K562 (cell line): ENCODE measurements at regions not wholly inside any gene's neighbourhood (a gene's known extent, or its start where the extent isn't known, plus 50 kb on each side); places are given as distances from the start of the nearest gene placed in this dataset.

Experiments
- ATAC-seq: fragments of 200-7000 bp; cut with Tn5 transposase; 3 replicates; pipeline ENCODE4 v1.9.1; 2020; ENCODE audit warnings: moderate library complexity
- BruUV-seq: library from RNA; stranded (reverse); fragments of 400-500 nt; replicated peaks from 2 replicates; lab custom pipeline; 2021; lab: Mats Ljungman, UMichigan
- CTCF ChIA-PET: fragments of 300-600 bp; formaldehyde crosslinking; extraction: SDS; loops from one replicate; lab custom pipeline; 2021; ENCODE audit warnings: low intra/inter-chr PET ratio; lab: Yijun Ruan, JAX
- POLR2A ChIA-PET: fragments of 300-600, 350-650 bp; sonication (Branson Sonifier 250); formaldehyde crosslinking; extraction: SDS; loops from one replicate; lab custom pipeline; 2021; ENCODE audit warnings: antibody characterized with exemption, inconsistent platforms; lab: Yijun Ruan, JAX
- DNase-seq, 4 experiments: peaks; one replicate each; pipeline versions ENCODE4 v3.0.0 to v3.0.0-alpha.2; 2011 to 2018; ENCODE audit warnings: low spot score in 3 of 4, mixed read lengths in 3 of 4; ENCODE audit errors: extremely low read depth in 1 of 4
- FAIRE-seq: peaks from 2 replicates; lab custom pipeline; 2011; peaks lifted over from hg19 to GRCh38; lab: Jason Lieb, UNC
- H2AFZ ChIP-seq: 2 replicates; pipeline ENCODE4 v1.6.0; 2011; ENCODE audit warnings: low read depth, low read length, control low read depth, inconsistent platforms
- H3K27ac ChIP-seq: fragments of 200-600 bp; 3 replicates; pipeline ENCODE4 v1.8.0; 2011; ENCODE audit warnings: low read depth, mild to moderate bottlenecking, control low read depth, inconsistent platforms, low read length, moderate library complexity, mixed read lengths; ENCODE audit errors: extremely low read depth
- H3K27me3 ChIP-seq, 2 experiments: fragments of 300-600 bp in 1 of 2; 2 replicates in 1 of 2; 3 replicates in 1 of 2; pipeline versions ENCODE4 v1.6.0 to v1.8.0; 2011; ENCODE audit warnings: inconsistent platforms in 2 of 2, low read length in 2 of 2, mild to moderate bottlenecking in 1 of 2, mixed read lengths in 1 of 2, moderate library complexity in 1 of 2; ENCODE audit not compliant: control insufficient read depth in 2 of 2, insufficient read depth in 2 of 2
- H3K36me3 ChIP-seq: fragments of 300-600 bp; 3 replicates; pipeline ENCODE4 v1.8.0; 2011; ENCODE audit warnings: mild to moderate bottlenecking, low read length, inconsistent platforms; ENCODE audit not compliant: control insufficient read depth, insufficient read depth
- H3K4me1 ChIP-seq, 2 experiments: fragments of 200-600 bp in 1 of 2; replicated peaks in 1 of 2; 2 replicates in 1 of 2; 3 replicates in 1 of 2; pipeline versions ENCODE4 v1.5.1 to v1.8.0; 2011; ENCODE audit warnings: inconsistent platforms in 2 of 2, low read length in 2 of 2, mild to moderate bottlenecking in 1 of 2, mixed read lengths in 1 of 2, moderate library complexity in 1 of 2; ENCODE audit not compliant: control insufficient read depth in 2 of 2, insufficient read depth in 2 of 2
- H3K4me2 ChIP-seq: 2 replicates; pipeline ENCODE4 v1.6.1; 2011; ENCODE audit warnings: low read length, control low read depth, inconsistent platforms, mixed read lengths; ENCODE audit not compliant: insufficient read depth
- H3K4me3 ChIP-seq: fragments of 200-600 bp; sonication (generic), shearing (Covaris generic); 2 replicates; pipeline ENCODE4 v1.5.1; 2016; ENCODE audit warnings: control low read depth, inconsistent platforms
- H3K79me2 ChIP-seq: fragments of 200-600 bp; 3 replicates; pipeline ENCODE4 v1.8.0; 2011; ENCODE audit warnings: low read length, inconsistent platforms; ENCODE audit not compliant: control insufficient read depth, insufficient read depth
- H3K9ac ChIP-seq, 2 experiments: 2 replicates each; pipeline versions ENCODE4 v1.6.0 to v1.6.1; 2011; ENCODE audit warnings: low read depth in 2 of 2, low read length in 2 of 2, control low read depth in 1 of 2, inconsistent platforms in 1 of 2, mild to moderate bottlenecking in 1 of 2, mixed read lengths in 1 of 2; ENCODE audit not compliant: insufficient read depth in 1 of 2
- H3K9me1 ChIP-seq: one replicate; pipeline ENCODE4 v1.6.0; 2011; ENCODE audit warnings: inconsistent platforms, mild to moderate bottlenecking, low read length, moderate library complexity; ENCODE audit not compliant: control insufficient read depth, insufficient read depth
- H3K9me3 ChIP-seq: replicated peaks from 2 replicates; pipeline ENCODE4 v1.5.1; 2011; ENCODE audit warnings: low read depth, low read length, inconsistent platforms; ENCODE audit not compliant: control insufficient read depth, insufficient read depth
- H4K20me1 ChIP-seq: replicated peaks from 2 replicates; pipeline ENCODE4 v1.6.1; 2011; ENCODE audit warnings: low read length, inconsistent platforms, mixed read lengths; ENCODE audit not compliant: control insufficient read depth, insufficient read depth
- BHLHE40 ChIP-seq: IDR thresholded peaks from 2 replicates; pipeline ENCODE4 v1.6.1; 2011; ENCODE audit warnings: low read length, improper control_type of control experiment
- BRCA1 ChIP-seq, 2 experiments: fragments of 450-650 bp in 1 of 2; sonication (generic) in 1 of 2; formaldehyde crosslinking in 1 of 2; IDR thresholded peaks; 2 replicates each; pipeline versions ENCODE4 v1.5.0 to v1.6.1; 2017 to 2020; ENCODE audit warnings: mild to moderate bottlenecking in 1 of 2, missing genetic modification reagents in 1 of 2
- EGR1 ChIP-seq: fragments of 450-650 bp; conservative IDR thresholded peaks from 2 replicates; pipeline ENCODE4 v1.6.1; 2017; ENCODE audit warnings: mild to moderate bottlenecking
- EP400 ChIP-seq: fragments of 450-650 bp; IDR thresholded peaks from 2 replicates; pipeline ENCODE4 v1.6.1; 2017; ENCODE audit warnings: antibody characterized with exemption, mild to moderate bottlenecking, moderate library complexity
- MAFG ChIP-seq: fragments of 450-650 bp; conservative IDR thresholded peaks from 2 replicates; pipeline ENCODE4 v1.6.1; 2016; ENCODE audit warnings: missing genetic modification characterization, missing compliant biosample characterization
- POLR2AphosphoS5 ChIP-seq: IDR thresholded peaks from 2 replicates; pipeline ENCODE4 v1.6.1; 2011; ENCODE audit warnings: mild to moderate bottlenecking, low read depth, low read length, moderate library complexity; ENCODE audit not compliant: control insufficient read depth, insufficient read depth
- RBM14 ChIP-seq: fragments of 200-400 bp; formaldehyde crosslinking; IDR thresholded peaks from 2 replicates; pipeline ENCODE4 v1.6.1; 2018; ENCODE audit warnings: low read depth, mild to moderate bottlenecking, low read length, moderate library complexity, borderline replicate concordance; ENCODE audit not compliant: insufficient read depth
- SRSF1 ChIP-seq: fragments of 200-400 bp; formaldehyde crosslinking; IDR thresholded peaks from 2 replicates; pipeline ENCODE4 v1.6.1; 2017; ENCODE audit warnings: mild to moderate bottlenecking, low read depth, low read length, moderate library complexity
- U2AF1 ChIP-seq: fragments of 200-400 bp; formaldehyde crosslinking; optimal IDR thresholded peaks from 2 replicates; pipeline ENCODE3; 2017; ENCODE audit warnings: mild to moderate bottlenecking, low read depth, low read length, moderate library complexity
- ZKSCAN8 ChIP-seq: fragments of 200-800 bp; sonication (Bioruptor generic); IDR thresholded peaks from 2 replicates; pipeline ENCODE4 v1.6.1; 2016; ENCODE audit warnings: missing genetic modification characterization, missing compliant biosample characterization
- ZNF124 ChIP-seq: sonication (generic); formaldehyde crosslinking; IDR thresholded peaks from 2 replicates; pipeline ENCODE4 v1.8.1; 2022; ENCODE audit warnings: missing genetic modification reagents
- ZNF830 ChIP-seq: fragments of 250-450 bp; sonication (Bioruptor Pico); IDR thresholded peaks from 2 replicates; pipeline ENCODE4 v1.5.0; 2021; ENCODE audit warnings: mild to moderate bottlenecking
- WGBS: fragments of 100-300 bp; shearing (Covaris generic); methylation state at CpG from one replicate; pipeline ENCODE4 v1.1.6; 2016; ENCODE audit warnings: low coverage, mixed read lengths; ENCODE audit not compliant: insufficient coverage; ENCODE audit errors: missing lambda C conversion rate; 5-methylcytosine and 5-hydroxymethylcytosine counted together
- in situ Hi-C: fragments of 300-500 bp; cut with MboI; formaldehyde crosslinking; loops from 4 replicates; pipeline ENCODE4 v1.15.0; 2018; ENCODE audit warnings: inconsistent platforms, mixed read lengths
- intact Hi-C: fragments of 100-400 bp; cut with micrococcal nuclease; formaldehyde crosslinking; loops from 2 replicates; pipeline ENCODE4 v1.14.2; 2022
- TF ChIP-seq, protein P1 (sequence below), 2 experiments: IDR thresholded peaks in 1 of 2; conservative IDR thresholded peaks in 1 of 2; 2 replicates each; pipeline ENCODE4 v1.6.1; 2016; ENCODE audit warnings: low read depth in 2 of 2, mild to moderate bottlenecking in 1 of 2, missing compliant biosample characterization in 1 of 2, missing genetic modification characterization in 1 of 2, moderate library complexity in 1 of 2
- TF ChIP-seq, protein P2 (sequence below): conservative IDR thresholded peaks from 2 replicates; pipeline ENCODE4 v1.6.1; 2011; ENCODE audit warnings: low read depth, mild to moderate bottlenecking, low read length; ENCODE audit not compliant: control insufficient read depth

DNA sequence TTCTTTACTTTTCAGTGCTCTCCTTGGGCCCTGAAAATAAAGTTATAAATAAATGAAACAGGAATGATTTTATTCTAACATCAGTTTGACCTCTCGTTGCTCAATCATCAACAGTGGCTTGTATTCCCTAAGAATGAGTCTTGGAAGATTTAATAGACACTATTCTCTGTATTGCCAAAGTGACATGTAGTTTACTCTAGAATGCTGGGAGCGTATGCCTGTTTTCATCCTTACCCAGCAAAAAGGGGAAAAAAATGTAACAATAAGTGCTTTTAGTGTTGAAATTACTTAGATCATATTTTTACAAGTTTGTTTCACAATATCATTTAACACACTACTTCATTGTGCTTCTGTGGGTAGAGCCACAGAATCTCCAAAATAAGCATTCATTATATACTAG is 240.6 kb upstream of the CWC22 start:
- intact Hi-C loops (no loop called here), in situ Hi-C loops (no loop called here)
- Histone ChIP-seq H3K9me3 (no peaks in the 10 kb centered on the region; the same call in 1 of the 2 replicates), H3K4me3 (no peak overlapping the region), H2AFZ (no peak overlapping the region), H3K27me3 (no peaks in the 10 kb centered on the region), H3K9ac (no peak overlapping the region), H3K27ac (no peak overlapping the region), H3K79me2 (no peaks in the 10 kb centered on the region), H4K20me1 (no peaks in the 10 kb centered on the region), H3K4me1 (no peaks in the 10 kb centered on the region), H3K4me2 (no peak overlapping the region), H3K36me3 (no peaks in the 10 kb centered on the region), H3K9me1 (no peaks in the 10 kb centered on the region)
- ATAC-seq = no peak
- POLR2A ChIA-PET = no interaction called here
- WGBS = 0% methylated on average over 2 of the region's 2 CpGs
- CTCF ChIA-PET = no interaction called here
- DNase-seq = no peak
- TF ChIP-seq EP400 = no peak
- no peak for TF ChIP-seq ZKSCAN8
- TF ChIP-seq, protein P1, sequence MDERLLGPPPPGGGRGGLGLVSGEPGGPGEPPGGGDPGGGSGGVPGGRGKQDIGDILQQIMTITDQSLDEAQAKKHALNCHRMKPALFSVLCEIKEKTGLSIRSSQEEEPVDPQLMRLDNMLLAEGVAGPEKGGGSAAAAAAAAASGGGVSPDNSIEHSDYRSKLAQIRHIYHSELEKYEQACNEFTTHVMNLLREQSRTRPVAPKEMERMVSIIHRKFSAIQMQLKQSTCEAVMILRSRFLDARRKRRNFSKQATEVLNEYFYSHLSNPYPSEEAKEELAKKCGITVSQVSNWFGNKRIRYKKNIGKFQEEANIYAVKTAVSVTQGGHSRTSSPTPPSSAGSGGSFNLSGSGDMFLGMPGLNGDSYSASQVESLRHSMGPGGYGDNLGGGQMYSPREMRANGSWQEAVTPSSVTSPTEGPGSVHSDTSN (CRISPR knock-in tag; IDR thresholded peaks at IDR 0.05; ENCODE audit: low read depth) = no peak
- TF ChIP-seq, protein P1 (tag; conservative IDR thresholded peaks at IDR 0.05; ENCODE audit: low read depth) = no peak
- TF ChIP-seq MAFG (tag) = no peak
- no peak for TF ChIP-seq POLR2AphosphoS5
- no peak for TF ChIP-seq U2AF1
- TF ChIP-seq ZNF124 (CRISPR knock-in tag) = no peak
- no peak for TF ChIP-seq BRCA1 (IDR thresholded peaks at IDR 0.05)
- TF ChIP-seq BRCA1 (CRISPR knock-in tag; IDR thresholded peaks at IDR 0.05) = no peak
- TF ChIP-seq RBM14 = no peak
- TF ChIP-seq, protein P2, sequence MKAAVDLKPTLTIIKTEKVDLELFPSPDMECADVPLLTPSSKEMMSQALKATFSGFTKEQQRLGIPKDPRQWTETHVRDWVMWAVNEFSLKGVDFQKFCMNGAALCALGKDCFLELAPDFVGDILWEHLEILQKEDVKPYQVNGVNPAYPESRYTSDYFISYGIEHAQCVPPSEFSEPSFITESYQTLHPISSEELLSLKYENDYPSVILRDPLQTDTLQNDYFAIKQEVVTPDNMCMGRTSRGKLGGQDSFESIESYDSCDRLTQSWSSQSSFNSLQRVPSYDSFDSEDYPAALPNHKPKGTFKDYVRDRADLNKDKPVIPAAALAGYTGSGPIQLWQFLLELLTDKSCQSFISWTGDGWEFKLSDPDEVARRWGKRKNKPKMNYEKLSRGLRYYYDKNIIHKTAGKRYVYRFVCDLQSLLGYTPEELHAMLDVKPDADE = no peak
- no peak for TF ChIP-seq ZNF830 (CRISPR knock-in tag)
- no peak for TF ChIP-seq SRSF1
- no peak for TF ChIP-seq BHLHE40
- TF ChIP-seq EGR1 = no peak
- no TSS peak for BruUV-seq
- no peak for FAIRE-seq
